ENCODE measurements at regions not wholly inside any gene's neighbourhood (a gene's known extent, or its start where the extent isn't known, plus 50 kb on each side); places are given as distances from the start of the nearest gene placed in this dataset.

- no peak for DNase-seq
These were observed 50.3 kb upstream of the GADD45G start for GRCh38 chr9:89554307-89555035.

DNA sequence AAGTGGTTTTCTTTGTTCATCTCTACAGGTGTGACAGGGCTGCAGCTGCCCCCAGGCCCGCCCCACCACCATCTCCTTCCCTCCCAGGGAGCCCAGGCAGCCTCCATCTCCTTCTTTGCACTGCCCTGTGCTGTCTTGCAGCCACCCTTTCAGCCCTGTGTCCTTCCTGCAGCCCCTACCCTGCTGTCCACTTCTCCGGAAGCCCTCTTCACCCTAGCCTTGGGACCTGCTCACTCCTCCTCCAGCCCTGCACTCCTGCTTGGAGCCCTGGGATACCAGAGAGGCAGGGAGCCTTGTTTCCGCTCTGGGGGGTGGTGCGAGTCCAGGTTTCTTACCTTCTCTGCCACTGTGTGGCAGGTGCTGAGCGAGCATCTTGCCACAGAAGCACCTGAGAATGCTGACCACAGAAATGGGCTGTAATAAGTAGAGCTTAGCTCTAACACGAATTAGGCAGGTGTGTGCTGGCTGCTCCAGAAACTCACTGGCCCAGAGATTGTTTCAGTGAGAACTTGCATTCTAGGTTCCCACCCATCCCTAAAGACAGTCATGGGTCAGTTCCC is 51.3 kb upstream of the GADD45G start:
- no peak for DNase-seq

- DNase-seq, result no peak
These were observed 52.5 kb upstream of the SEMA4D start for GRCh38 chr9:89550346-89550927.

- DNase-seq, result peak; percentile 92
These were observed 51.2 kb upstream of the SEMA4D start for GRCh38 chr9:89549031-89549644.

DNA sequence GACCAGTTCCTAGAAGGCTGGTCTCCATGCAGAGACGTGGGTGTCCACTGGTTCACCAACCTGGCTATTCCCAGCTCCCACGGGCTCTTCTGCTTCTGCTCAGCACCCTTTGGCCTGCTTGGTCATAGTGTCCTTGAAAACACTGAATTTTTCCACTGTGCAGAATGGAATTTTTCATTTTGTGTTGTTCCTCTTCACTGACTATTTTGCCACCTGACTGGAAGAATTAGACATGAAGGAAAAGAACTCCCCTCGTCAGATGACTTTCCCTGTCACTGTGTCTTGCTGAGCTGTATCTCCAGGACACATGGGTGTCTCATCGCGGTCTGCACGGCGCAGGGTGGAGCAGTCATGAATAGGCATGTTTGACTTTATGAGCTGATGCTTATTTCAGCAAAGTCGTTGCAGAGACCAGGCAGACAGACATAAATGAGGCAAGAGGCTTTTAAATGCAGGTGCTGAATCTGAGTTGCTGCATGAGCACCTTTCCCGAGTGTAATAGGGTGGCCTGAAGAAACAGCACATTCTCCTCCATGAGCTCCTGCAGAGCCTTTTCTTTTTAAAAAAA is 50.2 kb upstream of the SEMA4D start:
- no peak for DNase-seq

All from OCI-M1 (cell line).